ENCODE measurements at regions not wholly inside any gene's neighbourhood (a gene's known extent, or its start where the extent isn't known, plus 50 kb on each side); places are given as distances from the start of the nearest gene placed in this dataset.
A peak's percentile ranks its signal among the peaks of the same experiment; 100 is the strongest.

- no peak for DNase-seq
Observed at GRCh38 chr4:156487107-156487506, 484.5 kb downstream of the PDGFC start.

GRCh38 chr4:156481845-156482244 is 489.8 kb downstream of the PDGFC start:
- DNase-seq: no peak

- DNase-seq: no peak
Observed at GRCh38 chr4:156477636-156478035, 494.0 kb downstream of the PDGFC start.

GRCh38 chr4:156476359-156476758 is 495.2 kb downstream of the PDGFC start:
- peak; percentile 60 for DNase-seq

- no peak for DNase-seq
Observed at GRCh38 chr4:156475322-156475721, 496.3 kb downstream of the PDGFC start.

GRCh38 chr4:156473151-156473550 is 498.4 kb downstream of the PDGFC start:
- DNase-seq: no peak

GRCh38 chr4:156472624-156473023 is 499.0 kb downstream of the PDGFC start:
- no peak for DNase-seq

- no peak for DNase-seq
Observed at GRCh38 chr4:156459584-156459983, 505.9 kb upstream of the CTSO start.

- no peak for DNase-seq
Observed at GRCh38 chr4:156456830-156457229, 503.2 kb upstream of the CTSO start.

GRCh38 chr4:156443488-156443887 is 489.8 kb upstream of the CTSO start:
- DNase-seq: no peak

GRCh38 chr4:156442912-156443311 is 489.2 kb upstream of the CTSO start:
- DNase-seq: no peak

- no peak for DNase-seq
Observed at GRCh38 chr4:156439576-156440200, 486.0 kb upstream of the CTSO start.

- no peak for DNase-seq
Observed at GRCh38 chr4:156437666-156438065, 484.0 kb upstream of the CTSO start.

- DNase-seq: no peak
Observed at GRCh38 chr4:156422576-156422975, 468.9 kb upstream of the CTSO start.

GRCh38 chr4:156420623-156421022 is 467.0 kb upstream of the CTSO start:
- no peak for DNase-seq

GRCh38 chr4:156419080-156419685 is 465.5 kb upstream of the CTSO start:
- no peak for DNase-seq

- no peak for DNase-seq
Observed at GRCh38 chr4:156414406-156414805, 460.7 kb upstream of the CTSO start.

- DNase-seq: no peak
Observed at GRCh38 chr4:156413239-156414135, 459.8 kb upstream of the CTSO start.

- no peak for DNase-seq
Observed at GRCh38 chr4:156411531-156411930, 457.9 kb upstream of the CTSO start.

- DNase-seq: no peak
Observed at GRCh38 chr4:156408749-156409148, 455.1 kb upstream of the CTSO start.

GRCh38 chr4:156401371-156401770 is 447.7 kb upstream of the CTSO start:
- DNase-seq: no peak

GRCh38 chr4:156396534-156396933 is 442.9 kb upstream of the CTSO start:
- no peak for DNase-seq

- DNase-seq: no peak
Observed at GRCh38 chr4:156391325-156391653, 437.6 kb upstream of the CTSO start.

Measured in islet precursor cell (in vitro differentiated cells).